ENCODE measurements at regions not wholly inside any gene's neighbourhood (a gene's known extent, or its start where the extent isn't known, plus 50 kb on each side); places are given as distances from the start of the nearest gene placed in this dataset.

GRCh38 chr13:66036024-66036614 is 1194.0 kb downstream of the PCDH9 start:
- no peak for TF ChIP-seq CTCF (IDR thresholded peaks at IDR 0.05; ENCODE audit: control extremely low read depth, extremely low read depth, low read depth, missing control alignments)
- ChIA-PET CTCF (no interaction called here), POLR2A (no interaction called here)
- no peak for DNase-seq (ENCODE audit: extremely low spot score)

GRCh38 chr13:66033924-66034323 is 1196.2 kb downstream of the PCDH9 start:
- ChIA-PET POLR2A (no interaction called here), CTCF (interaction anchor here (1.2 kb wide), 1 partner anchor 41 kb away, joined by 3 read pairs; no protein-coding TSS in a partner anchor)
- DNase-seq (ENCODE audit: extremely low spot score): no peak
- no peak for TF ChIP-seq CTCF (IDR thresholded peaks at IDR 0.05; ENCODE audit: control extremely low read depth, extremely low read depth, low read depth, missing control alignments)

GRCh38 chr13:66021846-66022245 is 1208.3 kb downstream of the PCDH9 start:
- CTCF ChIA-PET: no interaction called here
- POLR2A ChIA-PET: no interaction called here
- TF ChIP-seq CTCF (IDR thresholded peaks at IDR 0.05; ENCODE audit: control extremely low read depth, extremely low read depth, low read depth, missing control alignments): no peak

GRCh38 chr13:66014771-66015170 is 1215.4 kb downstream of the PCDH9 start:
- DNase-seq (ENCODE audit: extremely low spot score): no peak
- no peak for TF ChIP-seq CTCF (IDR thresholded peaks at IDR 0.05; ENCODE audit: control extremely low read depth, extremely low read depth, low read depth, missing control alignments)
- ChIA-PET CTCF (no interaction called here), POLR2A (no interaction called here)

More at GRCh38 chr13:66021846-66022245, 1208.3 kb downstream of the PCDH9 start:
- no peak for DNase-seq (ENCODE audit: extremely low spot score)

GRCh38 chr13:66009241-66009640 is 1220.9 kb downstream of the PCDH9 start:
- ChIA-PET POLR2A (no interaction called here), CTCF (no interaction called here)
- no peak for DNase-seq (ENCODE audit: extremely low spot score)

GRCh38 chr13:66003558-66003957 is 1226.6 kb downstream of the PCDH9 start:
- no peak for TF ChIP-seq CTCF (IDR thresholded peaks at IDR 0.05; ENCODE audit: control extremely low read depth, extremely low read depth, low read depth, missing control alignments)
- DNase-seq (ENCODE audit: extremely low spot score): no peak
- CTCF ChIA-PET: no interaction called here
- POLR2A ChIA-PET: no interaction called here

More at GRCh38 chr13:66009241-66009640, 1220.9 kb downstream of the PCDH9 start:
- no peak for TF ChIP-seq CTCF (IDR thresholded peaks at IDR 0.05; ENCODE audit: control extremely low read depth, extremely low read depth, low read depth, missing control alignments)
